GM12878 (cell line): ENCODE measurements at regions not wholly inside any gene's neighbourhood (a gene's known extent, or its start where the extent isn't known, plus 50 kb on each side); places are given as distances from the start of the nearest gene placed in this dataset.

Source experiments
- ATAC-seq: fragments of 200-7000 bp; cut with Tn5 transposase; 3 replicates; pipeline ENCODE4 v1.9.1; 2020; ENCODE audit warnings: mild to moderate bottlenecking, moderate library complexity
- BruUV-seq: library from RNA; stranded (reverse); fragments of 400-500 nt; replicated peaks from 2 replicates; lab custom pipeline; 2021; lab: Mats Ljungman, UMichigan
- CTCF ChIA-PET: fragments of 300-600 bp; sonication (Branson Sonifier 250); formaldehyde crosslinking; extraction: SDS; loops from one replicate; lab custom pipeline; 2021; ENCODE audit warnings: inconsistent platforms; lab: Yijun Ruan, JAX
- POLR2A ChIA-PET: fragments of 350-600 bp; formaldehyde crosslinking; extraction: SDS; loops from one replicate; lab custom pipeline; 2021; ENCODE audit warnings: inconsistent platforms; lab: Charles Lee
- RAD21 ChIA-PET: fragments of 300-600 bp; sonication (Branson Sonifier 250); formaldehyde crosslinking; loops from one replicate; lab custom pipeline; 2023; ENCODE audit warnings: antibody characterized with exemption; ENCODE audit not compliant: unreplicated experiment; lab: Charles Lee
- SMC1A ChIA-PET: fragments of 300-600 bp; sonication (Branson Sonifier 250); formaldehyde crosslinking; loops from one replicate; lab custom pipeline; 2023; ENCODE audit not compliant: unreplicated experiment, uncharacterized antibody; lab: Charles Lee
- DNase-seq: peaks from one replicate; pipeline ENCODE4 v3.0.0-alpha.2; 2011; ENCODE audit warnings: low read depth, low spot score
- FAIRE-seq: peaks from 3 replicates; lab custom pipeline; 2011; peaks lifted over from hg19 to GRCh38; lab: Jason Lieb, UNC
- H2AFZ ChIP-seq: 2 replicates; pipeline ENCODE4 v1.6.0; 2011; ENCODE audit warnings: low read depth, low read length, control low read depth; ENCODE audit not compliant: control insufficient read depth
- H3K27ac ChIP-seq: 2 replicates; pipeline ENCODE4 v1.5.1; 2011; ENCODE audit warnings: control low read depth; ENCODE audit not compliant: control insufficient read depth, insufficient read depth
- H3K27me3 ChIP-seq, 2 experiments: replicated peaks in 1 of 2; 2 replicates each; pipeline versions ENCODE4 v1.6.0 to v1.6.1; 2011; ENCODE audit warnings: low read length in 1 of 2; ENCODE audit not compliant: control insufficient read depth in 2 of 2, insufficient read depth in 2 of 2
- H3K36me3 ChIP-seq, 2 experiments: 2 replicates each; pipeline ENCODE4 v1.5.1; 2011; ENCODE audit warnings: low read length in 1 of 2; ENCODE audit not compliant: control insufficient read depth in 2 of 2, insufficient read depth in 2 of 2
- H3K4me1 ChIP-seq: 2 replicates; pipeline ENCODE4 v1.6.1; 2011; ENCODE audit warnings: mild to moderate bottlenecking, low read length, moderate library complexity, mixed read lengths; ENCODE audit not compliant: control insufficient read depth, insufficient read depth
- H3K4me2 ChIP-seq: 2 replicates; pipeline ENCODE4 v1.6.0; 2011; ENCODE audit warnings: control low read depth; ENCODE audit not compliant: control insufficient read depth, insufficient read depth
- H3K4me3 ChIP-seq: fragments of 200-600 bp; sonication (generic); 2 replicates; pipeline ENCODE4 v1.5.1; 2016
- H3K79me2 ChIP-seq: 2 replicates; pipeline ENCODE4 v1.6.0; 2011; ENCODE audit warnings: low read length; ENCODE audit not compliant: control insufficient read depth, insufficient read depth
- H3K9ac ChIP-seq: 2 replicates; pipeline ENCODE4 v1.8.0; 2011; ENCODE audit warnings: low read length, control low read depth, mixed read lengths; ENCODE audit not compliant: control insufficient read depth, insufficient read depth
- H3K9me3 ChIP-seq: replicated peaks from 3 replicates; pipeline ENCODE4 v1.5.1; 2011; ENCODE audit warnings: mild to moderate bottlenecking, low read length; ENCODE audit not compliant: control insufficient read depth, insufficient read depth
- H4K20me1 ChIP-seq: 2 replicates; pipeline ENCODE4 v1.6.0; 2011; ENCODE audit not compliant: control insufficient read depth, insufficient read depth
- ATF3 ChIP-seq: IDR thresholded peaks from 2 replicates; pipeline ENCODE4 v1.6.1; 2011; ENCODE audit warnings: low read depth, mild to moderate bottlenecking, low read length, moderate library complexity, borderline replicate concordance; ENCODE audit errors: extremely low read depth
- BCL11A ChIP-seq: IDR thresholded peaks from 2 replicates; pipeline ENCODE4 v1.6.1; 2011; ENCODE audit warnings: low read depth, low read length
- CEBPZ ChIP-seq: fragments of 150-350 bp; IDR thresholded peaks from 2 replicates; pipeline ENCODE4 v1.6.1; 2016; ENCODE audit warnings: low read depth, low read length
- E4F1 ChIP-seq: fragments of 450-650 bp; IDR thresholded peaks from 2 replicates; pipeline ENCODE4 v1.6.1; 2018; ENCODE audit warnings: borderline replicate concordance, mild to moderate bottlenecking; ENCODE audit not compliant: partially characterized antibody
- MTA2 ChIP-seq: fragments of 450-650 bp; IDR thresholded peaks from 2 replicates; pipeline ENCODE4 v1.6.1; 2016; ENCODE audit warnings: low read depth, mild to moderate bottlenecking, moderate library complexity
- MYC ChIP-seq: IDR thresholded peaks from 2 replicates; pipeline ENCODE4 v1.6.1; 2011; ENCODE audit warnings: mild to moderate bottlenecking, low read length, moderate library complexity, inconsistent platforms; ENCODE audit not compliant: insufficient read depth, insufficient replicate concordance, insufficient read length, severe bottlenecking
- NKRF ChIP-seq: fragments of 450-650 bp; conservative IDR thresholded peaks from 2 replicates; pipeline ENCODE4 v1.6.1; 2017; ENCODE audit warnings: mild to moderate bottlenecking, moderate library complexity
- PBX3 ChIP-seq: IDR thresholded peaks from 2 replicates; pipeline ENCODE4 v1.6.1; 2011; ENCODE audit warnings: mild to moderate bottlenecking, low read depth, low read length, moderate library complexity; ENCODE audit not compliant: insufficient replicate concordance
- RELA ChIP-seq: fragments of 450-650 bp; IDR thresholded peaks from 2 replicates; pipeline ENCODE4 v1.8.0; 2014; ENCODE audit warnings: borderline replicate concordance; ENCODE audit not compliant: partially characterized antibody
- TARDBP ChIP-seq: IDR thresholded peaks from 2 replicates; pipeline ENCODE4 v1.6.1; 2016; ENCODE audit warnings: borderline replicate concordance
- ZNF217 ChIP-seq: fragments of 450-650 bp; IDR thresholded peaks from 2 replicates; pipeline ENCODE4 v1.6.1; 2017; ENCODE audit warnings: antibody characterized with exemption, mild to moderate bottlenecking
- WGBS: methylation state at CpG from one replicate; pipeline ENCODE4 v1.1.6; 2016; ENCODE audit warnings: low lambda C conversion rate; ENCODE audit not compliant: insufficient replicate concordance, insufficient coverage; ENCODE audit errors: missing lambda C conversion rate; 5-methylcytosine and 5-hydroxymethylcytosine counted together
- in situ Hi-C: fragments of 300-500 bp; cut with MboI; formaldehyde crosslinking; loops from 9 replicates; pipeline ENCODE4 v1.14.3; 2018; ENCODE audit warnings: mixed read lengths
- intact Hi-C: fragments of 100-400 bp; cut with micrococcal nuclease; formaldehyde crosslinking; loops from one replicate; pipeline ENCODE4 v1.14.2; 2022; ENCODE audit not compliant: unreplicated experiment

GRCh38 chr22:47299863-47300697 is 537.6 kb downstream of the TBC1D22A start:
- ChIA-PET CTCF (no interaction called here), SMC1A (no interaction called here), RAD21 (no interaction called here), POLR2A (no interaction called here)
- Histone ChIP-seq H3K9ac (no peak overlapping the region), H2AFZ (no peak overlapping the region), H3K9me3 (no peaks in the 10 kb centered on the region; the same call in 2 of the 3 replicates), H3K27me3 (no peaks in the 10 kb centered on the region), H3K79me2 (no peaks in the 10 kb centered on the region), H3K4me1 (no peaks in the 10 kb centered on the region), H3K36me3 (no peaks in the 10 kb centered on the region), H4K20me1 (no peaks in the 10 kb centered on the region), H3K4me2 (no peak overlapping the region), H3K4me3 (no peak overlapping the region), H3K27ac (no peak overlapping the region)
- ATAC-seq (no peak), FAIRE-seq (no peak), DNase-seq (no peak)
- in situ Hi-C loops: no loop called here
- WGBS: 35% methylated on average over 21 of the region's 21 CpGs
- no TSS peak for BruUV-seq
- intact Hi-C loops: no loop called here
- TF ChIP-seq NKRF (no peak), ZNF217 (no peak), ATF3 (no peak), BCL11A (no peak), MYC (no peak), RELA (no peak), E4F1 (no peak), TARDBP (no peak), CEBPZ (no peak), MTA2 (no peak), PBX3 (no peak)
